ENCODE measurements at regions not wholly inside any gene's neighbourhood (a gene's known extent, or its start where the extent isn't known, plus 50 kb on each side); places are given as distances from the start of the nearest gene placed in this dataset.

- TF ChIP-seq CTCF (conservative IDR thresholded peaks at IDR 0.05) = no peak
- TF ChIP-seq EZH2 (IDR thresholded peaks at IDR 0.05; ENCODE audit: low read depth) = no peak
These were observed 217.0 kb upstream of the TARS1 start for GRCh38 chr5:33223563-33224284.
